ENCODE measurements at regions not wholly inside any gene's neighbourhood (a gene's known extent, or its start where the extent isn't known, plus 50 kb on each side); places are given as distances from the start of the nearest gene placed in this dataset.

- Histone ChIP-seq H3K36me3 (ENCODE audit: control insufficient read depth in 2 of 2, insufficient read depth in 2 of 2, low read length in 1 of 2) (no peaks in the 10 kb centered on the region), H3K27ac (ENCODE audit: low read depth in 1 of 2, low read length in 1 of 2) (no peak overlapping the region), H3K27me3 (ENCODE audit: control insufficient read depth in 2 of 2, insufficient read depth in 1 of 2, low read length in 1 of 2) (no peaks in the 10 kb centered on the region), H3K9me3 (ENCODE audit: control insufficient read depth in 2 of 2, insufficient read depth in 1 of 2, low read length in 1 of 2) (peaks cover 0 to 9% of the 10 kb centered on the region in 2 donors), H3K4me3 (ENCODE audit: low read length in 2 of 2) (no peak overlapping the region), H3K4me1 (ENCODE audit: control insufficient read depth in 2 of 2, insufficient read depth in 2 of 2, low read length in 2 of 2) (no peaks in the 10 kb centered on the region)
- 93% methylated on average over 1 of the region's 1 CpG for WGBS
- DNase-seq (ENCODE audit: low read depth in 6 of 9, low spot score in 9 of 9), result no peak
Measured at GRCh38 chr1:177891809-177892208, 78.0 kb downstream of the SEC16B start.

DNA sequence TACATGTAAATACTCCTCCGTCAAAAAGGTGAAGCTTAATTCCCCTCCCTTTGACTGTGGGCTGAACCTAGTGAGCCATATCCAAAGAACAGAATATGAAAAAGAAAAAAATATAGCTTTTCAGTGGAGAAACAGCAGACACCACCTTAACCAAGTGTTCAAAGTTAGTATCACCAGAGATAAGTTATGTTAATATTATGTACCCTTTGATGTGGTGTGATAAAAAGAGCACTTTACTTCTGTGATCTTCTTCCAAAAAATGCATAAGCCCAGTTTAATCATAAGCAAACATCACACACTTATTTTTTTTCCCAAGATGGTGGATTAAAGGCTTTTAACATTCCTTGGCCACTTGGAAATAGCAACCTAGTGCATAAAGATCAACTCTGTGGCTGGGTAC is 79.4 kb downstream of the SEC16B start:
- Histone ChIP-seq H3K4me1 (ENCODE audit: control insufficient read depth in 2 of 2, insufficient read depth in 2 of 2, low read length in 2 of 2) (no peaks in the 10 kb centered on the region), H3K36me3 (ENCODE audit: control insufficient read depth in 2 of 2, insufficient read depth in 2 of 2, low read length in 1 of 2) (no peaks in the 10 kb centered on the region), H3K27me3 (ENCODE audit: control insufficient read depth in 2 of 2, insufficient read depth in 1 of 2, low read length in 1 of 2) (no peaks in the 10 kb centered on the region), H3K4me3 (ENCODE audit: low read length in 2 of 2) (no peak overlapping the region), H3K9me3 (ENCODE audit: control insufficient read depth in 2 of 2, insufficient read depth in 1 of 2, low read length in 1 of 2) (peaks cover 0 to 9% of the 10 kb centered on the region in 2 donors), H3K27ac (ENCODE audit: low read depth in 1 of 2, low read length in 1 of 2) (no peak overlapping the region)
- DNase-seq (ENCODE audit: low read depth in 6 of 9, low spot score in 9 of 9), result no peak
- 93% methylated on average over 1 of the region's 1 CpG for WGBS

DNA sequence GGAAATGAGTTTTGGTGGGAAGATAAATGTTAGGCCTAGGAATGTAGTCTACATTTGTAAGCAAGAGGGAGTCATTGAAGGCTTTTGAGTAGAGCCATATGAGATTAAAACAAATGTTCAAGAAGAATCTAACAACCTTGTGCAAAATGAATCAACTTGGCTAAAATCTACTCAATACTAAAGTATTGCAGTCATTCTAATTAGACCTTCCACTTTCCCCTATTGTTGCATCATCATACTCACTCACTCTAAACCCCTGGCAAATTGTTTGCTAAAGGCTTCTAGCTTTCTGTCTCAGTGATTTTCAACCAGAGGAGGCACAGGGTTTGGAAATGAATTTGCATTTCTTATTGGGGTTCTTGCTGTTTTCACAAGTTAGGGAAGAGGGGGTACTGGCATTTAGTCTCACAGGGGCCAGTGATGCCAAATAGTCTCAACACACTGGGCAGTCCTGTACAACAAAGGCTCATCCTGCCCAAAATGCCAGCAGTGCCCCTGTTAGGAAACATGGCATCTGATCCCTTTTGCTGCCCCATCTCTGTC is 85.3 kb downstream of the SEC16B start:
- no peaks in the 10 kb centered on the region for H3K4me1 ChIP-seq (ENCODE audit: control insufficient read depth in 2 of 2, insufficient read depth in 2 of 2, low read length in 2 of 2)
- DNase-seq (ENCODE audit: low read depth in 6 of 9, low spot score in 9 of 9), result no peak
- no peaks in the 10 kb centered on the region for H3K36me3 ChIP-seq (ENCODE audit: control insufficient read depth in 2 of 2, insufficient read depth in 2 of 2, low read length in 1 of 2)
- no peak overlapping the region for H3K4me3 ChIP-seq (ENCODE audit: low read length in 2 of 2)
- no peak overlapping the region for H3K27ac ChIP-seq (ENCODE audit: low read depth in 1 of 2, low read length in 1 of 2)
- H3K9me3 ChIP-seq (ENCODE audit: control insufficient read depth in 2 of 2, insufficient read depth in 1 of 2, low read length in 1 of 2), result no peaks in the 10 kb centered on the region
- no peaks in the 10 kb centered on the region for H3K27me3 ChIP-seq (ENCODE audit: control insufficient read depth in 2 of 2, insufficient read depth in 1 of 2, low read length in 1 of 2)

DNA sequence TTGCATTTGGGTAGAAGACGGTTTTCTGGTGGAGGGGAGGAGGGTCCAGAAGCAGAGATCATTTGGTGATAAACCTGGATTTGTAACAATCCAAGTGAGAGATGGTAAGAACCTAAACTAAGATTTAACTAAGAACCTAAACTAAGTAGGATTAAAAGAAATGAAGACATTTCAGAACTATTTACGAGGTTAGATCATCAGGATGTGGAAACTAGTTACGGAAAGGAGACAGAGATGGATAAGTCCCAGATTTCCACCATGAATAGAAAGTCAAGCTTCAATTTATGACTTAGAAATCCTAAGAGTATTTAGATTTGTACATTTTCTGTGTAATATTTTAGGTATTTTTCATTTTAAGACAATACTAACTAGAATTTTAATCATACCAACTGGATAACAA is 86.3 kb downstream of the SEC16B start:
- H3K4me3 ChIP-seq (ENCODE audit: low read length in 2 of 2), result no peak overlapping the region
- WGBS, result 93% methylated on average over 3 of the region's 3 CpGs
- no peaks in the 10 kb centered on the region for H3K4me1 ChIP-seq (ENCODE audit: control insufficient read depth in 2 of 2, insufficient read depth in 2 of 2, low read length in 2 of 2)

GRCh38 chr1:177880339-177880891 is 89.4 kb downstream of the SEC16B start:
- Histone ChIP-seq H3K4me1 (ENCODE audit: control insufficient read depth in 2 of 2, insufficient read depth in 2 of 2, low read length in 2 of 2) (no peaks in the 10 kb centered on the region), H3K27ac (ENCODE audit: low read depth in 1 of 2, low read length in 1 of 2) (no peak overlapping the region), H3K36me3 (ENCODE audit: control insufficient read depth in 2 of 2, insufficient read depth in 2 of 2, low read length in 1 of 2) (no peaks in the 10 kb centered on the region), H3K9me3 (ENCODE audit: control insufficient read depth in 2 of 2, insufficient read depth in 1 of 2, low read length in 1 of 2) (no peaks in the 10 kb centered on the region), H3K4me3 (ENCODE audit: low read length in 2 of 2) (no peak overlapping the region), H3K27me3 (ENCODE audit: control insufficient read depth in 2 of 2, insufficient read depth in 1 of 2, low read length in 1 of 2) (no peaks in the 10 kb centered on the region)
- DNase-seq (ENCODE audit: low read depth in 6 of 9, low spot score in 9 of 9), result no peak
- 88% methylated on average over 7 of the region's 7 CpGs for WGBS

More for the DNA sequence above, 86.3 kb downstream of the SEC16B start:
- no peak for DNase-seq (ENCODE audit: low read depth in 6 of 9, low spot score in 9 of 9)
- Histone ChIP-seq H3K27ac (ENCODE audit: low read depth in 1 of 2, low read length in 1 of 2) (no peak overlapping the region), H3K27me3 (ENCODE audit: control insufficient read depth in 2 of 2, insufficient read depth in 1 of 2, low read length in 1 of 2) (no peaks in the 10 kb centered on the region), H3K36me3 (ENCODE audit: control insufficient read depth in 2 of 2, insufficient read depth in 2 of 2, low read length in 1 of 2) (no peaks in the 10 kb centered on the region), H3K9me3 (ENCODE audit: control insufficient read depth in 2 of 2, insufficient read depth in 1 of 2, low read length in 1 of 2) (no peaks in the 10 kb centered on the region)

DNA sequence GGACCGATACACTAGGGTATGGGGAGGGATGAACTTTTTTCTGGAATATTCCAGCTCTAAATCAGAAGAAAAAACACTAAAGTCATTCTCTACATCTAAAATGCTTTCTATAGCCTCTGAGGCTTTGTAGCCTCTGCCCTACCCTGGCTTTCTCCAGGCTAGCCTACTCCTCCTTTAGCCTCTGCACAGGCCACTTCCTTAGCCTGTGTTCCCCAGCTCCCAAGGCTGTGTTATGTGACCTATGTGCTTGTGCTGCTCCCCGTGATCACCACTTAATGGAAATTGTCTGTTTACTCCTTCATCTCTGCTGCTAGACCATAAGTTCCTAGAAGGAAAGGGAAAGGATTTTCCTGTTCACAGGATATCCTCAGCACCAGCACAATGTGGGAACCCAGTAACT is 92.8 kb downstream of the SEC16B start:
- WGBS, result 77% methylated on average over 2 of the region's 2 CpGs
- Histone ChIP-seq H3K9me3 (ENCODE audit: control insufficient read depth in 2 of 2, insufficient read depth in 1 of 2, low read length in 1 of 2) (no peaks in the 10 kb centered on the region), H3K27ac (ENCODE audit: low read depth in 1 of 2, low read length in 1 of 2) (no peak overlapping the region), H3K27me3 (ENCODE audit: control insufficient read depth in 2 of 2, insufficient read depth in 1 of 2, low read length in 1 of 2) (no peaks in the 10 kb centered on the region), H3K4me1 (ENCODE audit: control insufficient read depth in 2 of 2, insufficient read depth in 2 of 2, low read length in 2 of 2) (no peaks in the 10 kb centered on the region), H3K36me3 (ENCODE audit: control insufficient read depth in 2 of 2, insufficient read depth in 2 of 2, low read length in 1 of 2) (no peaks in the 10 kb centered on the region), H3K4me3 (ENCODE audit: low read length in 2 of 2) (no peak overlapping the region)
- DNase-seq (ENCODE audit: low read depth in 6 of 9, low spot score in 9 of 9), result no peak

GRCh38 chr1:177873238-177873637 is 96.6 kb downstream of the SEC16B start:
- H3K4me1 ChIP-seq (ENCODE audit: control insufficient read depth in 2 of 2, insufficient read depth in 2 of 2, low read length in 2 of 2), result no peaks in the 10 kb centered on the region
- H3K36me3 ChIP-seq (ENCODE audit: control insufficient read depth in 2 of 2, insufficient read depth in 2 of 2, low read length in 1 of 2), result no peaks in the 10 kb centered on the region
- WGBS, result 65% methylated on average over 5 of the region's 5 CpGs
- H3K9me3 ChIP-seq (ENCODE audit: control insufficient read depth in 2 of 2, insufficient read depth in 1 of 2, low read length in 1 of 2), result no peaks in the 10 kb centered on the region
- no peak overlapping the region for H3K27ac ChIP-seq (ENCODE audit: low read depth in 1 of 2, low read length in 1 of 2)
- no peak overlapping the region for H3K4me3 ChIP-seq (ENCODE audit: low read length in 2 of 2)
- DNase-seq (ENCODE audit: low read depth in 6 of 9, low spot score in 9 of 9), result no peak
- no peaks in the 10 kb centered on the region for H3K27me3 ChIP-seq (ENCODE audit: control insufficient read depth in 2 of 2, insufficient read depth in 1 of 2, low read length in 1 of 2)

GRCh38 chr1:177872308-177872900 is 97.5 kb downstream of the SEC16B start:
- no peak overlapping the region for H3K4me3 ChIP-seq (ENCODE audit: low read length in 2 of 2)
- H3K4me1 ChIP-seq (ENCODE audit: control insufficient read depth in 2 of 2, insufficient read depth in 2 of 2, low read length in 2 of 2), result no peaks in the 10 kb centered on the region
- no peaks in the 10 kb centered on the region for H3K9me3 ChIP-seq (ENCODE audit: control insufficient read depth in 2 of 2, insufficient read depth in 1 of 2, low read length in 1 of 2)
- no peak for DNase-seq (ENCODE audit: low read depth in 6 of 9, low spot score in 9 of 9)
- no peak overlapping the region for H3K27ac ChIP-seq (ENCODE audit: low read depth in 1 of 2, low read length in 1 of 2)
- no peaks in the 10 kb centered on the region for H3K36me3 ChIP-seq (ENCODE audit: control insufficient read depth in 2 of 2, insufficient read depth in 2 of 2, low read length in 1 of 2)
- H3K27me3 ChIP-seq (ENCODE audit: control insufficient read depth in 2 of 2, insufficient read depth in 1 of 2, low read length in 1 of 2), result no peaks in the 10 kb centered on the region
- WGBS, result 83% methylated on average over 10 of the region's 10 CpGs

GRCh38 chr1:177871613-177872307 is 98.1 kb downstream of the SEC16B start:
- Histone ChIP-seq H3K36me3 (ENCODE audit: control insufficient read depth in 2 of 2, insufficient read depth in 2 of 2, low read length in 1 of 2) (no peaks in the 10 kb centered on the region), H3K4me1 (ENCODE audit: control insufficient read depth in 2 of 2, insufficient read depth in 2 of 2, low read length in 2 of 2) (no peaks in the 10 kb centered on the region), H3K9me3 (ENCODE audit: control insufficient read depth in 2 of 2, insufficient read depth in 1 of 2, low read length in 1 of 2) (no peaks in the 10 kb centered on the region), H3K27me3 (ENCODE audit: control insufficient read depth in 2 of 2, insufficient read depth in 1 of 2, low read length in 1 of 2) (no peaks in the 10 kb centered on the region), H3K4me3 (ENCODE audit: low read length in 2 of 2) (no peak overlapping the region), H3K27ac (ENCODE audit: low read depth in 1 of 2, low read length in 1 of 2) (no peak overlapping the region)
- WGBS, result 66% methylated on average over 7 of the region's 7 CpGs
- no peak for DNase-seq (ENCODE audit: low read depth in 6 of 9, low spot score in 9 of 9)
